HG03025 (cell line): ENCODE measurements at regions not wholly inside any gene's neighbourhood (a gene's known extent, or its start where the extent isn't known, plus 50 kb on each side); places are given as distances from the start of the nearest gene placed in this dataset.
"Not testable (repeated sequence)": the region's sequence is repeated elsewhere in the genome, so short reads cannot be mapped to it uniquely, and the experiment has no call there.

Experiments used
- ATAC-seq: cut with Tn5 transposase; IDR thresholded peaks from one replicate; pipeline ENCODE4 v1.9.1; 2021; ENCODE audit warnings: mild to moderate bottlenecking, moderate library complexity; ENCODE audit not compliant: unreplicated experiment, low FRiP score

- no peak for ATAC-seq
Measured at GRCh38 chr7:131691454-131692130, 135.2 kb upstream of the PODXL start.

GRCh38 chr7:131690441-131690840 is 134.0 kb upstream of the PODXL start:
- no peak for ATAC-seq

GRCh38 chr7:131689662-131690234 is 133.3 kb upstream of the PODXL start:
- no peak for ATAC-seq

GRCh38 chr7:131688738-131689661 is 132.6 kb upstream of the PODXL start:
- ATAC-seq, result no peak

- no peak for ATAC-seq
Measured at GRCh38 chr7:131687296-131687695, 130.9 kb upstream of the PODXL start.

- ATAC-seq, result no peak
Measured at GRCh38 chr7:131686833-131687232, 130.4 kb upstream of the PODXL start.

GRCh38 chr7:131683536-131684125 is 127.2 kb upstream of the PODXL start:
- peak; percentile 82 for ATAC-seq

- ATAC-seq, result no peak
Measured at GRCh38 chr7:131681961-131682360, 125.5 kb upstream of the PODXL start.

GRCh38 chr7:131679071-131679470 is 122.6 kb upstream of the PODXL start:
- ATAC-seq, result not testable (repeated sequence)

- not testable (repeated sequence) for ATAC-seq
Measured at GRCh38 chr7:131676850-131677249, 120.4 kb upstream of the PODXL start.

- no peak for ATAC-seq
Measured at GRCh38 chr7:131674131-131674530, 117.7 kb upstream of the PODXL start.

- ATAC-seq, result no peak
Measured at GRCh38 chr7:131673576-131673975, 117.1 kb upstream of the PODXL start.

GRCh38 chr7:131670406-131670805 is 114.0 kb upstream of the PODXL start:
- no peak for ATAC-seq

GRCh38 chr7:131667699-131668098 is 111.3 kb upstream of the PODXL start:
- ATAC-seq, result no peak

GRCh38 chr7:131665021-131665420 is 108.6 kb upstream of the PODXL start:
- no peak for ATAC-seq

GRCh38 chr7:131664570-131664969 is 108.1 kb upstream of the PODXL start:
- no peak for ATAC-seq

GRCh38 chr7:131662301-131662873 is 106.0 kb upstream of the PODXL start:
- not testable (repeated sequence) for ATAC-seq

GRCh38 chr7:131657881-131658280 is 101.5 kb upstream of the PODXL start:
- no peak for ATAC-seq

- ATAC-seq, result no peak
Measured at GRCh38 chr7:131656980-131657723, 100.7 kb upstream of the PODXL start.

- no peak for ATAC-seq
Measured at GRCh38 chr7:131655866-131656265, 99.4 kb upstream of the PODXL start.
